Stimulated activated naive CD8-positive, alpha-beta T cell treated with anti-CD3 and anti-CD28 coated beads, Interleukin-15, Interleukin-2, amounts not matched to agents 100 ng/mL and 50 ng/mL, for 24 hours (primary cell): ENCODE measurements at regions not wholly inside any gene's neighbourhood (a gene's known extent, or its start where the extent isn't known, plus 50 kb on each side); places are given as distances from the start of the nearest gene placed in this dataset.

Source experiments
- H3K27ac Mint-ChIP-seq: one replicate; pipeline ENCODE4 v1.8.0; 2021; ENCODE audit warnings: mild to moderate bottlenecking, mixed read lengths
- H3K27me3 Mint-ChIP-seq: one replicate; pipeline ENCODE4 v1.8.0; 2021; ENCODE audit warnings: mixed read lengths
- H3K36me3 Mint-ChIP-seq: one replicate; pipeline ENCODE4 v1.8.0; 2021; ENCODE audit warnings: low read depth, mixed read lengths
- H3K4me1 Mint-ChIP-seq: one replicate; pipeline ENCODE4 v1.8.0; 2021; ENCODE audit warnings: low read depth, mixed read lengths
- H3K4me3 Mint-ChIP-seq: one replicate; pipeline ENCODE4 v1.8.0; 2021; ENCODE audit warnings: mild to moderate bottlenecking, mixed read lengths
- H3K9me3 Mint-ChIP-seq: one replicate; pipeline ENCODE4 v1.8.0; 2021; ENCODE audit warnings: mixed read lengths

DNA sequence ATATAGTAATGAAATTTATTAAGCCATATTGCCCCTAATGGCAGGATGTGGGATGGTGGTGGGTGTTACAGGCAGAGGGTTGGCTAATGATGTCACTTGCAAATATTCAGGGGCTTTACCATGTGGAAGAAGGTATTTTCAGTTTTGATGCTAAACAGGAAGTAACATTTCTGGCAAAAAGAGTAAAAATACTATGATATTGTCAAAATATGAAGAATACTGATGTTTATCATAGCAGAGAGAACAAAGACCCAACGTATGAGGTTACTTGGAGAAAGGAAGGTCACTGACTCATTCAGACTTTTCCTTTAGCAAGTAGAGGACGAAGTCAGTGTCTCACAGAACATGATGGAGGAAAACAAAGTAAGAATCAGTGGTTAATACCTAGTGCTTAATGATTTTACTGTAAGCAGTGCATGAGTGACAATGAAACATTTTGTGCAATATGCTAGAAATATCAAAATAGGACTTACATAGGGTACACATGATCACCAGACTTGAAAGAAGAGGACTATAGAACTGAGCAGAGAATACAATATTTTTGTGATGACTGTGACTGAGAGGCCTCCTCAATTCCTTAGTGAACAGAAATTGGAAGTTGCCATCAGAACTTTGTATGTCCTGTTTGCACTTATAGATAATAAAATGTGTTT, 89.7 kb upstream of the STEAP4 start:
- Mint-ChIP-seq H3K4me1 (peaks cover 16% of the 10 kb centered on the region), H3K27me3 (peaks cover 4% of the 10 kb centered on the region), H3K27ac (peak overlapping the region; percentile 17), H3K9me3 (no peaks in the 10 kb centered on the region), H3K36me3 (no peaks in the 10 kb centered on the region), H3K4me3 (no peak overlapping the region)

DNA sequence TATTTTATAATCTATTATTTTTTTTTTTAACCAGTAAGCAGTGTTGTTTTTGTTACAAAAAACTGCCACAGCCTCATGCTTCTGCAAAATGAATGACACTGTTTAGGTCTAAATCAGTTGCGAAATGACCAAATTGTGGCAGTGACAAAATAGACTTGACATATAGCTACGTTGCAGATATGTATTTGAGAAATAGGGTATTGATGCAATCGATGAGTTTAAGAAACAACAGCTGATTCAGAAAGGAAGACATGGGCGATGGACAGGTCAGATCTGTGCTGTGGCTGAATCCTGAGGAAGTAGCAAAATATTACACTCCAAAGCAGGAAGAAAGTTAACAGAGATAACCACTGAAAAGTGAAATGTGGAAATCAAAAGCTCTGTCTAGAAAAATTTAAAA, 89.0 kb upstream of the STEAP4 start:
- Mint-ChIP-seq H3K27me3 (peaks cover 4% of the 10 kb centered on the region), H3K27ac (no peak overlapping the region), H3K4me3 (no peak overlapping the region), H3K9me3 (no peaks in the 10 kb centered on the region), H3K4me1 (peaks cover 16% of the 10 kb centered on the region), H3K36me3 (no peaks in the 10 kb centered on the region)

DNA sequence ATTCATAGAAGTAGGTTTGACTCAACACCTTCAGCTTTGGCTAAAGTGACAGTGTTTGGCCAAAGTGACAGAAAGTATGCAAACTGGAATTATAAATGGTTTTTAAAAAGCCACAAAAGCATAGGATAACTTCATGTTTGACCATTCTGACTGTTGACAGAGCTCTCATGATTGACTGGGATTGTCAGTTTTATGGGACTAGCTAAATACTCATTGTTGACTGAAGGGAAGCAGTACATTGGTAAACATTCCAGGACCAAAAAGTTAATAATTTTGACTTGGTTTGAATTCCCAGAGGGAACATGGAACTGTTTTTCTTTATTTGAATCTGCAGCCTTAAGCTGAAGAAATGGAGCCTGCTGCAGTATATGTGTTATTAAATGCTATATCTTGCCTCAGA, 84.6 kb upstream of the STEAP4 start:
- H3K36me3 Mint-ChIP-seq = no peaks in the 10 kb centered on the region
- H3K4me1 Mint-ChIP-seq = peaks cover 8% of the 10 kb centered on the region
- peaks cover 5% of the 10 kb centered on the region for H3K27me3 Mint-ChIP-seq
- H3K4me3 Mint-ChIP-seq = no peak overlapping the region
- no peak overlapping the region for H3K27ac Mint-ChIP-seq
- H3K9me3 Mint-ChIP-seq = no peaks in the 10 kb centered on the region

DNA sequence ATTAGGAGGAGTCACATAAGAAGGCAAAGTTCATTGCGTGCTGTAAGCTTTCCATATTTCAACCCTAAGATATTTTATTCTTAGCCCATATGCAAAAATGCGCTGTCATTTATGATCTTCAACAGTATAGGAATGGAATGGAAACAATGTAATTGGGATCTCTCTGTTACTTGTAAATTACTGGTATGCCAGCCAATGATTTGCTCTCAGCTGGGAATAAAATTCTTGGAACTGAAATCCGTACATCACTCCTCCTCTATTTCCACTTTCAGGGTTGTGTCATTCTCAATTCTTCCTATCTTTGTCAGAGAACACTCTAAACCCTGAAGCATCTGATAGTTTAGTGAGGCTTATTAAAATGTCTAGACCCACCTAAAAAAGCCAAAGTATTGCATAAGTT, 80.7 kb upstream of the STEAP4 start:
- H3K4me3 Mint-ChIP-seq = no peak overlapping the region
- no peaks in the 10 kb centered on the region for H3K9me3 Mint-ChIP-seq
- peaks cover 3% of the 10 kb centered on the region for H3K4me1 Mint-ChIP-seq
- peaks cover 5% of the 10 kb centered on the region for H3K27me3 Mint-ChIP-seq
- H3K27ac Mint-ChIP-seq = no peak overlapping the region
- no peaks in the 10 kb centered on the region for H3K36me3 Mint-ChIP-seq

DNA sequence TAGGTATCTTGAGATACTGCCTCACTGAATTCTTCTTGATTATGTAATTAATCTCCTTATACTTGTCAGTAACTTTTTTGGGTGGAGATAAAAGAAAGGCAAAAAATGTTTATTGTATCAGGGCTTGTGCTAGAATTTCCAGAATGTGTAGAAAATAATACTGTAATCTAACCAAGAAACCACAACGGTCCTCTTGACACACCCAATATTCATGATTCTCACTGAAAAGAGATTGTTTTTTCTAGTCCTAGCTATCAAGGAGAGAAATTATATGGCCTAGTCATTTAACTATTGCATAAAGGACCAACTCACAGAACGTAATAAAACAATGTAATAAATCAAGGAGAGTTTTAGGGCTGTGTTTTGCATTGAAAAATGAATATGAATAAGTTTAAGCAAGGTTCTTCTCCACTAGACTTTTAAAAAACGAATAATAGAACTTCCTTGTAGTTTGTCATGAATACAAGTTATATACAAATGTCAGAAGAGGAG, 80.0 kb upstream of the STEAP4 start:
- Mint-ChIP-seq H3K27me3 (peaks cover 5% of the 10 kb centered on the region), H3K4me1 (peaks cover 3% of the 10 kb centered on the region), H3K36me3 (no peaks in the 10 kb centered on the region), H3K4me3 (no peak overlapping the region), H3K27ac (no peak overlapping the region), H3K9me3 (no peaks in the 10 kb centered on the region)

DNA sequence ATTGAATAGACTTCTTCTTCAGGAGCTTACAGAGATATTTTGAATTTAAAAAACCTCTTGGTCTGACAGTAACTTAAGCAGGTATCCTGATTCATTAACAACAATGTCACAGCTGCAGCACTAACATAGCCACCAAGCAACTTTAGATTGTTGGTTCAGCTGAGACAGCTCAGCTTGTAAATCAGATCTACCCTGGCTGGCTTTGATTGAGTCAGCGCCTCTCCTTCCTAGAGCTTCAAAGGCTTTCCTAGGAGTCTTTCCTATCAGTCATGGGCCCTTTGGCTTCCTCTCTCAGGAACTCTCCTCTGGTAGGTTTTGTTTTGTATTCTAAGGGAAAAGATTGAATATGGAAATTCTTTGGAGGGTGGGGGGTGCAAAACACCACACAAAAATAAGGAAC, 70.7 kb upstream of the STEAP4 start:
- Mint-ChIP-seq H3K27ac (no peak overlapping the region), H3K27me3 (peaks cover 23% of the 10 kb centered on the region), H3K9me3 (no peaks in the 10 kb centered on the region), H3K36me3 (no peaks in the 10 kb centered on the region), H3K4me1 (no peaks in the 10 kb centered on the region), H3K4me3 (no peak overlapping the region)

DNA sequence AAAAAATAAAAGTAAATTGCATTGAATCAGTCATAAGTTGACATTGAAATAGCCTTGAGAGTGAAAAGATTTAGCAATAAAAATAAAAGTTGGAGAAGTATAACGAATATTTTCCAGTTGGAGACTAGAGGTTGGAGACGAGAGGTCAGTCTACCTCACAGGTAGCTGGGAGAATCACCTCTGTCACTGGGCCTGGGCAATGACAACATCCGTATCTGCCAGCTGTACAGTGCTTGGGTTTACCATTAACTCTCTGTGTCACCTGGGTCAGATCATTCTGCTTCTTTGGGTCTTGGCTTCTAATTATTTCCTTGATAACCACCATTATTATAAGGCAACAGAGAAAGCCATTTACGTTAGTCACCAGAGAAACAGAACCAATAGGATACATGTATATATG, 62.0 kb upstream of the STEAP4 start:
- Mint-ChIP-seq H3K4me1 (no peaks in the 10 kb centered on the region), H3K9me3 (no peaks in the 10 kb centered on the region), H3K36me3 (no peaks in the 10 kb centered on the region), H3K27me3 (peaks cover 4% of the 10 kb centered on the region), H3K27ac (no peak overlapping the region), H3K4me3 (no peak overlapping the region)

DNA sequence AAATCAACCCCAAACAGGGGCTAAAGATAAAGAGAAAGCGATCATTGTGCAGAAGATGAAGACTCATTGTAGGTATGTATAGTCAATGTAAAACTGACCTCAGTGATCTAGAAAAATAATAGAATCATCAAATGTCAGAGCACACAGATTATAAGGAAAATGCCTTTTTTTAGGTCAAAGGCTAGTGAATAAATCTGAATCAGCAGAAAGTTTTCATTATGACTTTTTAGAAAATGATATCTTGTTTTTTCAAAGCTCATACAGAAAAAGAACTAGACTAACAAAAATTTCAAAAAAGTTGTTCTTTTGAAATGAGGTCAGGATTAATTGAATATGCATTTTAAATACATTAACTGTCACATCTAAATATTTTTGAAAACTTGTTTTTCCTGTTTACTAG, 60.2 kb upstream of the STEAP4 start:
- H3K27ac Mint-ChIP-seq = no peak overlapping the region
- no peaks in the 10 kb centered on the region for H3K9me3 Mint-ChIP-seq
- no peaks in the 10 kb centered on the region for H3K36me3 Mint-ChIP-seq
- peaks cover 4% of the 10 kb centered on the region for H3K27me3 Mint-ChIP-seq
- no peaks in the 10 kb centered on the region for H3K4me1 Mint-ChIP-seq
- H3K4me3 Mint-ChIP-seq = no peak overlapping the region

DNA sequence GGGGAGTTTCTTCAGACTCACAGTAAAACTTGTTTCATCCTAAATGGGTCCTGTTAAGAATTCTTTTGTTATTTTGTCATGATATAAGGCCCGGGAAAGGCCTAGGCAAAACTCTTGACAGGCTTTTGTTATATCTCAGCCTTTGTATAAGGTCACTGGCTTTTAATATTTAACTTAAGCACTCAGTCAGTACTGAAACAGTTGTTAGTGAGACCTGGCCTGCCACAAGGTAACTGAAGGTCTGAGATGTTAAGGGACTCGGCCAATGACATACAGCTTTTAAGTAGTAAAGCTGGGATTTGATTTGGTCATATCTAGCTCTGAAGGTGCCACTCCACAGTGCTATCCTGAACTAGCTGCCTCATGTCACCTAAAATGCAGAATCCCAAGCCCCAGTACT, 57.2 kb upstream of the STEAP4 start:
- H3K4me3 Mint-ChIP-seq = no peak overlapping the region
- H3K27me3 Mint-ChIP-seq = peaks cover 8% of the 10 kb centered on the region
- H3K9me3 Mint-ChIP-seq = no peaks in the 10 kb centered on the region
- no peak overlapping the region for H3K27ac Mint-ChIP-seq
- H3K4me1 Mint-ChIP-seq = no peaks in the 10 kb centered on the region
- H3K36me3 Mint-ChIP-seq = no peaks in the 10 kb centered on the region

DNA sequence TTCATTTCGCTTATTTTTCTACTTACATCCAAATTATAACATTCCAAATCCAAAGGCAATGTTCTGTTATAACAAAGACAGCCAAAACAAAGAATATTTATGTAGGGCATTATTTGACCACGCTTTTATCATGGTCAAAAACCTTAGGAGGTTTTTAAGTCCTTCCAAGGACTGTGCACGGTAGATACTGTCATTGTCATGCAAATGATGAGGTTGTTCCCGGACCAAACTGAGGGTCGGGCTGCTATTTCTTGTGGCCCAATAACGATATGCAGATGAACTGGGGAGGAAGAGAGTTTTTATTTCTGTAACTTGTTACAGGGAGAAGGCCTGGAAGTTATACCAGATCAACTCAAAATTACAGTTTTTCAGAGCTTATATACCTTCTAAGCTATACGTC, 56.6 kb upstream of the STEAP4 start:
- no peaks in the 10 kb centered on the region for H3K9me3 Mint-ChIP-seq
- no peaks in the 10 kb centered on the region for H3K36me3 Mint-ChIP-seq
- H3K27me3 Mint-ChIP-seq = peaks cover 8% of the 10 kb centered on the region
- H3K4me3 Mint-ChIP-seq = no peak overlapping the region
- no peak overlapping the region for H3K27ac Mint-ChIP-seq
- H3K4me1 Mint-ChIP-seq = no peaks in the 10 kb centered on the region

DNA sequence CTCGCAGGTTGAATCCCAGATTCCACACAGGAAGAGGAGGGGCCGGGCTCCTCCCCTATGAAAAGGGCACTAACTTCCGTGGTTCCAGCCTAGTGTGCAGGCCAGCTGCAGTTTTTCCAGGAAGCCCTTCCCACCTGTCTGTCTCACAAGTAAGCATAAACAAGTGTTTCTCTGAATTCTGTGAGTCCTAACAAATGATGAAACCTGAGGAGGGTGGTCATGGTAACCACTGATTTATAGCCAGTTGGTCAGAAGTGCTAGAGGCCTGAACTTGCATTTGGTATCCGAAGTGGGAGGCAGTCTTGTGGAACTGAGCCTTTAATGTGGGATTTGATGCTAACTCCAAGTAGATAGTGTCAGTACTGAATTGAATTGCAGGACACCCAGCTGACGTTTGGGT, 54.7 kb upstream of the STEAP4 start:
- Mint-ChIP-seq H3K27ac (no peak overlapping the region), H3K4me1 (no peaks in the 10 kb centered on the region), H3K9me3 (no peaks in the 10 kb centered on the region), H3K4me3 (no peak overlapping the region), H3K27me3 (peaks cover 8% of the 10 kb centered on the region), H3K36me3 (no peaks in the 10 kb centered on the region)

DNA sequence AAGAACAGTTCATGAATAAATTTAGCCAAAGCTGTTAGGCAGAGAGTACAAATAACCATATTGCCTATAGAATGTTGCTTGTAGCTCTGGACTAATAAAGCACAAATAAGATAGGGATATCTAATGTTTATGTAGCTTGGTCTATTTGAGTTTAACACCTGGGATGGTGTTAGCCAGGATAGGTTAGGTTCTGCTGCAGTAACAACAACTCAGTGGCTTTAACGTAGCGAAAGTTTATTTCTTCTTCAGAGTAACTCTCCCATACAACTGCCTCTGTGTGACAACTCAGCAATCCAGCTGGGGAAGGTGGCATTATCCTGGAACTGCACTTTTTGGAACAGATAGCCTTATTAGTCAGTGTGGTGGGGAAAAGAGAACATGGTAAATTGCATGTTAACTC, 52.2 kb upstream of the STEAP4 start:
- H3K27ac Mint-ChIP-seq = no peak overlapping the region
- no peaks in the 10 kb centered on the region for H3K36me3 Mint-ChIP-seq
- no peaks in the 10 kb centered on the region for H3K4me1 Mint-ChIP-seq
- no peaks in the 10 kb centered on the region for H3K9me3 Mint-ChIP-seq
- H3K4me3 Mint-ChIP-seq = no peak overlapping the region
- peaks cover 17% of the 10 kb centered on the region for H3K27me3 Mint-ChIP-seq

DNA sequence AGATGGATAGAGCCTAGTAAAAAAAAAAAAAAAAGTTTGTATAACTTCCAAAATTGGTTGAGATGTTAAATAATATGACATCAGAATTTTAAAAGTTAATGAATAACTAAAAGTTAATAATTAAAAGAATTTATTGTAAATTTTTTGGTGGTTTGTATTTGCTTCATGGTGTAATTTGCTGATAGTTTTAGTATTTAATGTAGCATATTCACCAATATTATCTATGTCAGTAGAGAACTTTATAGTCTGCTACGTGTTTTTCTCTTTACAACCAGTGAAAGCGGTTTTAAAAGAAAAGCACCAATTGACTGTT, 51.8 kb upstream of the STEAP4 start:
- H3K9me3 Mint-ChIP-seq = no peaks in the 10 kb centered on the region
- no peaks in the 10 kb centered on the region for H3K36me3 Mint-ChIP-seq
- no peaks in the 10 kb centered on the region for H3K4me1 Mint-ChIP-seq
- peaks cover 20% of the 10 kb centered on the region for H3K27me3 Mint-ChIP-seq
- no peak overlapping the region for H3K27ac Mint-ChIP-seq
- no peak overlapping the region for H3K4me3 Mint-ChIP-seq

DNA sequence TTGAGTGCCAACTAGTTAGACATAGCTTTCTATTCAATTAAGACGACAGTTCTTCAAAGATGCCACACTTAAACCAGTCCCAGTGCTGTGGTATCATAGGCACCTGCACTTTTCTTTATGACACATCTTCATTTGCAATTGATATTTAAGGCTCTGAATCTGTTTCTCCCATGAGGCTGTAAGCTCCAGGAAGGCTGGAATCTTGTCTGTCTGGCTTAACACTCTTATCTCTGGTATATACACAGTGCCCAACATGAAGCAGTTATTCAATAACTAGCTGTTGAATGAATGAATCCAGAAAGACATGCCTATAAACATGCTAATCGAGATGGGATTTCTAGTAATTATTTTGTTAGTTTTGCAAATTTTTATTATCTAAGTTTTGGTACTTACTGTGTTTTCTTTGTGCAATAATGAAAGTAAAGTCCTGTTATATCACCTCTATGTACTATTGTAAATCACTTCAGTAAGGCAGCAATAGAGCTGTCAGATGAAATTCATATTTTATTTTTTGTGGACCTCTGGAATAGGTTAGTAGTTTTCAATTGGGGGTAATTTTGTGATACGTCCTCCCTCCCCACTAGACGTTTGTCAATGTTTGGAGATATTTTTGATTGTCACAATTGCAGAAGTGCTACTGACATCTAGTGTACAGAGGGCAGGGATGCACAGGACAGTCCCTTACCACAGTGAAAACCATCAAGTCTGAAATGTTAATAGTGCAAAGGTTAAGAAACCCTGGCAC, 51.3 kb upstream of the STEAP4 start:
- H3K4me1 Mint-ChIP-seq = no peaks in the 10 kb centered on the region
- no peak overlapping the region for H3K4me3 Mint-ChIP-seq
- no peaks in the 10 kb centered on the region for H3K9me3 Mint-ChIP-seq
- no peaks in the 10 kb centered on the region for H3K36me3 Mint-ChIP-seq
- peaks cover 20% of the 10 kb centered on the region for H3K27me3 Mint-ChIP-seq
- H3K27ac Mint-ChIP-seq = no peak overlapping the region

DNA sequence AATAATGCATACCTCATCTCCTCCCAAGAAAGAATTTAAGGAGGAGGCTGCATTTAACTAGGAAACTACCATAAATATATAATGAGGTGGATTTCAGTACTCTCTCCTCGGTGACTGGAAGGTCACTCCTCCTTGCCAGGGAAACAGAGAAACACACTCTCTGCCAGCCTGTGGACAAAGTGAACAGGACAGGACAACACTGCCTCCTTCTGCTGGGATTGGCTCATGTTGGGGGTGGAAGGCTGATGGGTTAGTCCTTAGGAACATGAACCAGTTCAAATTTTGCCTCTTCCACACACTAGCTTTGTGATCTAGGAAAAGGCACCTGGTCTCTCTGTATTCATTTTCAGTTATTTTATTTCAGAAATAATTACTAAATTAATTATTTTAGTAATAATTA, 50.6 kb upstream of the STEAP4 start:
- no peak overlapping the region for H3K4me3 Mint-ChIP-seq
- H3K27ac Mint-ChIP-seq = no peak overlapping the region
- no peaks in the 10 kb centered on the region for H3K36me3 Mint-ChIP-seq
- H3K9me3 Mint-ChIP-seq = no peaks in the 10 kb centered on the region
- H3K27me3 Mint-ChIP-seq = peaks cover 20% of the 10 kb centered on the region
- no peaks in the 10 kb centered on the region for H3K4me1 Mint-ChIP-seq
